Keratinocyte (primary cell): ENCODE measurements at regions not wholly inside any gene's neighbourhood (a gene's known extent, or its start where the extent isn't known, plus 50 kb on each side); places are given as distances from the start of the nearest gene placed in this dataset.
"Not testable (repeated sequence)": the region's sequence is repeated elsewhere in the genome, so short reads cannot be mapped to it uniquely, and the experiment has no call there.

ENCODE experiments used
- DNase-seq: peaks from one replicate; pipeline ENCODE4 v3.0.0-alpha.2; 2011; ENCODE audit warnings: low read depth, missing footprints, low spot score
- FAIRE-seq: peaks from 2 replicates; lab custom pipeline; 2011; peaks lifted over from hg19 to GRCh38; lab: Jason Lieb, UNC
- H2AFZ ChIP-seq: 2 replicates; pipeline ENCODE4 v1.6.0; 2012; ENCODE audit warnings: low read length, control low read depth, inconsistent platforms; ENCODE audit not compliant: control insufficient read depth
- H3K27ac ChIP-seq: 2 replicates; pipeline ENCODE4 v1.5.1; 2011; ENCODE audit warnings: low read length; ENCODE audit not compliant: control insufficient read depth, insufficient read depth
- H3K27me3 ChIP-seq: 3 replicates; pipeline ENCODE4 v1.6.0; 2011; ENCODE audit warnings: low read length; ENCODE audit not compliant: control insufficient read depth, insufficient read depth; ENCODE audit errors: extremely low read depth
- H3K36me3 ChIP-seq, 2 experiments: 2 replicates in 1 of 2; 3 replicates in 1 of 2; pipeline ENCODE4 v1.5.1; 2011; ENCODE audit warnings: low read length in 2 of 2, mild to moderate bottlenecking in 1 of 2; ENCODE audit not compliant: control insufficient read depth in 2 of 2, insufficient read depth in 2 of 2; ENCODE audit errors: extremely low read depth in 1 of 2
- H3K4me1 ChIP-seq: 3 replicates; pipeline ENCODE4 v1.5.1; 2011; ENCODE audit warnings: low read length; ENCODE audit not compliant: control insufficient read depth, insufficient read depth; ENCODE audit errors: extremely low read depth
- H3K4me2 ChIP-seq: 3 replicates; pipeline ENCODE4 v1.6.0; 2011; ENCODE audit warnings: low read depth, low read length; ENCODE audit not compliant: control insufficient read depth, insufficient read depth; ENCODE audit errors: extremely low read depth
- H3K4me3 ChIP-seq, 3 experiments: fragments of 200-600 bp in 1 of 3; sonication (generic) in 1 of 3; 2 replicates in 2 of 3; 3 replicates in 1 of 3; pipeline ENCODE4 v1.5.1; 2011 to 2016; ENCODE audit warnings: low read length in 3 of 3, mild to moderate bottlenecking in 3 of 3, control low read depth in 2 of 3, inconsistent platforms in 1 of 3, low read depth in 1 of 3, mixed read lengths in 1 of 3, mixed run types in 1 of 3, moderate library complexity in 1 of 3; ENCODE audit not compliant: control insufficient read depth in 2 of 3, insufficient read depth in 2 of 3; ENCODE audit errors: extremely low read depth in 1 of 3
- H3K79me2 ChIP-seq: 2 replicates; pipeline ENCODE4 v1.6.0; 2012; ENCODE audit warnings: low read length; ENCODE audit not compliant: control insufficient read depth, insufficient read depth
- H3K9ac ChIP-seq: 3 replicates; pipeline ENCODE4 v1.6.0; 2011; ENCODE audit warnings: low read length; ENCODE audit not compliant: control insufficient read depth, insufficient read depth; ENCODE audit errors: extremely low read depth
- H3K9me1 ChIP-seq: 3 replicates; pipeline ENCODE4 v1.6.0; 2011; ENCODE audit warnings: low read length; ENCODE audit not compliant: control insufficient read depth, insufficient read depth; ENCODE audit errors: extremely low read depth
- H3K9me3 ChIP-seq: 2 replicates; pipeline ENCODE4 v1.5.1; 2012; ENCODE audit warnings: low read depth, low read length; ENCODE audit not compliant: control insufficient read depth
- H4K20me1 ChIP-seq: 3 replicates; pipeline ENCODE4 v1.6.0; 2011; ENCODE audit warnings: low read length; ENCODE audit not compliant: control insufficient read depth, insufficient read depth; ENCODE audit errors: extremely low read depth
- EZH2 ChIP-seq: IDR thresholded peaks from one replicate; pipeline ENCODE4 v1.6.1; 2012; ENCODE audit warnings: inconsistent platforms, mild to moderate bottlenecking, low read length, moderate library complexity
- dilution Hi-C: fragments of 300-500 bp; cut with MboI; formaldehyde crosslinking; loops from one replicate; pipeline ENCODE4 v1.7.0; 2020; ENCODE audit warnings: low sequenced_read_pairs; ENCODE audit not compliant: extremely low pct_ligation_motif_present
- TF ChIP-seq, protein P1 (sequence below), 3 experiments: IDR thresholded peaks in 1 of 3; conservative IDR thresholded peaks in 1 of 3; optimal IDR thresholded peaks in 1 of 3; 2 replicates in 2 of 3; 3 replicates in 1 of 3; pipeline versions ENCODE3 to v1.5.1; 2011; ENCODE audit warnings: low read length in 3 of 3, mild to moderate bottlenecking in 3 of 3, moderate library complexity in 2 of 3, control low read depth in 1 of 3, inconsistent platforms in 1 of 3; ENCODE audit not compliant: insufficient read depth in 2 of 3; ENCODE audit errors: extremely low read depth in 1 of 3

DNA sequence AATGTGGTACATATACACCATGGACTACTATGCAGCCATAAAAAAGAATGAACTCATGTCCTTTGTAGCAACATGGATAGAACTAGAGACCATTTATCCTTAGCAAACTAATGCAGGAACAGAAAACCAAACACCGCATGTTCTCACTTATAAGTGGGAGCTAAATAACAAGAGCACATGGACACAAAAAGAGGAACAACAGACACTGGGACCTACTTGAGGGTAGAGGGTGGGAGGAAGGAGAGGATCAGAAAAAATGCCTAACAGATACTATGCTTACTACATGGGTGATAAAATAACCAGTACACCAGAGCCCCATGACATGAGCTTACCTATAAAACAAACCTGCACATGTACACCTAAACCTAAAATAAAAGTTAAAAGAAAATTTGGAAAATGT lies 82.0 kb upstream of the ADRB2 start:
- H3K36me3 ChIP-seq, H3K9me3 ChIP-seq, H3K4me2 ChIP-seq, H3K79me2 ChIP-seq, H3K4me1 ChIP-seq, H3K9ac ChIP-seq, H3K4me3 ChIP-seq, dilution Hi-C loops, FAIRE-seq, H3K27ac ChIP-seq, H4K20me1 ChIP-seq, DNase-seq, H3K9me1 ChIP-seq, H2AFZ ChIP-seq, H3K27me3 ChIP-seq: not testable (repeated sequence)

DNA sequence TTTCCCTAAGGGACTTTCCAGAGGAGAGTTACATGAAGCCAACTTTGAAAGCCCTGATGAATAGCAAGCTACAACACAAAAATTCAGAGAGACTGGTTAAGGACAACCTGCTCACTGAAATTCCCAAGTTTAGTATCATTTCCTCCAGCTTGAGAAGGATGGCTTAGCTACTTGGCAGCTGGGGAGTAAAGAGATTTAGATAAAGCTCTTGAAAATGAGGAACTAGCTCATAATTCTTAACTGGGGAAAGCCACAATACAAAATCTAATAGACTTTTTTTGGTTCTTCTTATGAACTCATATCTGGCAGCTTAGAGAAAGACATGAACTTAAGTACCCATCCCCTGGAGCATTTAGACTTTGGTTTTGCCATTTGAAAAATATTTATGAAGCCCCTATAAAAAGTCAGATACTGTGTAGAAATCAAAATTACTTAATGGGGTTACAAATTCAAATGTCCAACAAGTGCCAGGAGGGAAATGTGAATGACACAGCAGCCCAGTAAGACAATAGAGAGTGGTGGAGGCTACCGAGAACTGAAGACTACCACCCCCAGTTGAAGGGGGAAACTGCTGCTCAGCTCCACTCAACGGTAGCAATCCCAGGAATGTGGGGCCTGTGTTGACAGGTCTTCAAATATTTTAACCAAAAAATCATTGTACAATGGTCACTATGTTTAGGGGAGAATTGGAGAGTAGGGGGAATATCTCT lies 79.4 kb upstream of the ADRB2 start:
- Histone ChIP-seq H3K4me3 (no peak overlapping the region), H3K79me2 (no peaks in the 10 kb centered on the region), H3K9me3 (no peaks in the 10 kb centered on the region), H3K4me1 (peaks cover 4% of the 10 kb centered on the region), H3K9ac (no peak overlapping the region), H3K36me3 (no peaks in the 10 kb centered on the region), H4K20me1 (no peaks in the 10 kb centered on the region), H3K27me3 (no peaks in the 10 kb centered on the region), H2AFZ (no peak overlapping the region), H3K4me2 (no peak overlapping the region), H3K27ac (no peak overlapping the region), H3K9me1 (no peaks in the 10 kb centered on the region)
- DNase-seq (no peak), FAIRE-seq (no peak)
- no peak for TF ChIP-seq EZH2
- TF ChIP-seq, protein P1, sequence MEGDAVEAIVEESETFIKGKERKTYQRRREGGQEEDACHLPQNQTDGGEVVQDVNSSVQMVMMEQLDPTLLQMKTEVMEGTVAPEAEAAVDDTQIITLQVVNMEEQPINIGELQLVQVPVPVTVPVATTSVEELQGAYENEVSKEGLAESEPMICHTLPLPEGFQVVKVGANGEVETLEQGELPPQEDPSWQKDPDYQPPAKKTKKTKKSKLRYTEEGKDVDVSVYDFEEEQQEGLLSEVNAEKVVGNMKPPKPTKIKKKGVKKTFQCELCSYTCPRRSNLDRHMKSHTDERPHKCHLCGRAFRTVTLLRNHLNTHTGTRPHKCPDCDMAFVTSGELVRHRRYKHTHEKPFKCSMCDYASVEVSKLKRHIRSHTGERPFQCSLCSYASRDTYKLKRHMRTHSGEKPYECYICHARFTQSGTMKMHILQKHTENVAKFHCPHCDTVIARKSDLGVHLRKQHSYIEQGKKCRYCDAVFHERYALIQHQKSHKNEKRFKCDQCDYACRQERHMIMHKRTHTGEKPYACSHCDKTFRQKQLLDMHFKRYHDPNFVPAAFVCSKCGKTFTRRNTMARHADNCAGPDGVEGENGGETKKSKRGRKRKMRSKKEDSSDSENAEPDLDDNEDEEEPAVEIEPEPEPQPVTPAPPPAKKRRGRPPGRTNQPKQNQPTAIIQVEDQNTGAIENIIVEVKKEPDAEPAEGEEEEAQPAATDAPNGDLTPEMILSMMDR (optimal IDR thresholded peaks at IDR 0.05 in 1 of 3, IDR thresholded peaks at IDR 0.05 in 1 of 3, conservative IDR thresholded peaks at IDR 0.05 in 1 of 3; ENCODE audit: extremely low read depth in 1 of 3, insufficient read depth in 2 of 3, low read length in 3 of 3), result no peak
- dilution Hi-C loops, result no loop called here

DNA sequence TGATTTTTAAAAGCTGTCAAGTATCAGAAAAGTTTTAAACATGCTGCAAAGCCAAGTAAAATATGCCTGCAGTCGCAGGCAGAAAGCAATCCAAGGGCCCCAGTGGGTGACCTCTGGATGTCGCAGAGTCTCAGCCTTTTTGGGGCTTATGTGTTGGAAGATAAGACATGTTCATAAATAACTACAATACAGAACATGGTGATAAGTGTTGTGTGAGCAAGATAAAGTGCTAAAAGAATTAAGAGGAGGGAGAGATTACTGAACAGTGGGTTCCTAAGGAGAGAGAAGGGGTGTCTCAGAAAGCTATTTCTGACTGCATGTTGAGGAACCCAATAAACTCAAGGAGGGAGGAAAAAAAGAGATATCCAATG lies 78.9 kb upstream of the ADRB2 start:
- dilution Hi-C loops, result no loop called here
- TF ChIP-seq EZH2, result no peak
- TF ChIP-seq, protein P1 (optimal IDR thresholded peaks at IDR 0.05 in 1 of 3, IDR thresholded peaks at IDR 0.05 in 1 of 3, conservative IDR thresholded peaks at IDR 0.05 in 1 of 3; ENCODE audit: extremely low read depth in 1 of 3, insufficient read depth in 2 of 3, low read length in 3 of 3), result no peak
- Histone ChIP-seq H3K9me1 (no peaks in the 10 kb centered on the region), H2AFZ (no peak overlapping the region), H3K4me1 (peaks cover 4% of the 10 kb centered on the region), H3K4me3 (no peak overlapping the region), H3K79me2 (no peaks in the 10 kb centered on the region), H3K27me3 (no peaks in the 10 kb centered on the region), H3K4me2 (no peak overlapping the region), H3K9me3 (no peaks in the 10 kb centered on the region), H3K36me3 (no peaks in the 10 kb centered on the region), H3K9ac (no peak overlapping the region), H4K20me1 (no peaks in the 10 kb centered on the region), H3K27ac (no peak overlapping the region)
- FAIRE-seq (no peak), DNase-seq (no peak)
